B cell (primary cell): ENCODE measurements at regions not wholly inside any gene's neighbourhood (a gene's known extent, or its start where the extent isn't known, plus 50 kb on each side); places are given as distances from the start of the nearest gene placed in this dataset.

Source experiments
- ATAC-seq: fragments of 200-7000 bp; cut with Tn5 transposase; one replicate; pipeline ENCODE4 v1.10.0; 2021; ENCODE audit warnings: low read depth, mild to moderate bottlenecking, moderate number of reproducible peaks, moderate library complexity
- CTCF ChIA-PET: fragments of 350-600 bp; sonication (Branson Sonifier 250); formaldehyde crosslinking; loops from one replicate; lab custom pipeline; 2021; ENCODE audit warnings: antibody characterized with exemption, inconsistent platforms; lab: Charles Lee
- POLR2A ChIA-PET: fragments of 350-600 bp; sonication (Branson Sonifier 250); formaldehyde crosslinking; loops from one replicate; lab custom pipeline; 2021; ENCODE audit warnings: antibody characterized with exemption; lab: Charles Lee
- DNase-seq: peaks from one replicate; pipeline ENCODE4 v3.0.0; 2013
- H2AFZ ChIP-seq: 2 replicates; pipeline ENCODE4 v1.6.1; 2012; ENCODE audit warnings: mild to moderate bottlenecking, low read depth, low read length; ENCODE audit not compliant: insufficient read depth, poor library complexity, severe bottlenecking
- H3K27ac ChIP-seq, 2 donors: 1 replicate in 1 of 2; 2 replicates in 1 of 2; pipeline ENCODE4 v1.5.1; 2012 to 2013; ENCODE audit warnings: low read length in 2 of 2, mild to moderate bottlenecking in 2 of 2, moderate library complexity in 1 of 2
- H3K27me3 ChIP-seq, 4 experiments: fragments of 200-600 bp in 1 of 4; sonication (generic) in 1 of 4; replicated peaks in 1 of 4; 1 replicate in 2 of 4; 2 replicates in 2 of 4; pipeline versions ENCODE4 v1.6.1 to v1.7.0; 2013 to 2016; ENCODE audit warnings: low read length in 3 of 4, mild to moderate bottlenecking in 2 of 4, mixed read lengths in 1 of 4, moderate library complexity in 1 of 4; ENCODE audit not compliant: insufficient read depth in 4 of 4, control insufficient read depth in 3 of 4; ENCODE audit errors: control extremely low read depth in 1 of 4
- H3K36me3 ChIP-seq, 2 experiments: replicated peaks in 1 of 2; 1 replicate in 1 of 2; 2 replicates in 1 of 2; pipeline versions ENCODE4 v1.6.1 to v1.7.1; 2013; ENCODE audit warnings: low read length in 1 of 2; ENCODE audit not compliant: insufficient read depth in 2 of 2, control insufficient read depth in 1 of 2; ENCODE audit errors: control extremely low read depth in 1 of 2, extremely low read depth in 1 of 2
- H3K4me1 ChIP-seq, 2 donors: fragments of 200-600 bp in 1 of 2; sonication (generic) in 1 of 2; 1 replicate in 1 of 2; 2 replicates in 1 of 2; pipeline versions ENCODE4 v1.5.1 to v1.6.1; 2013 to 2017; ENCODE audit warnings: low read length in 2 of 2; ENCODE audit not compliant: control insufficient read depth in 2 of 2, insufficient read depth in 2 of 2
- H3K4me2 ChIP-seq: replicated peaks from 2 replicates; pipeline ENCODE3; 2012; ENCODE audit warnings: mild to moderate bottlenecking, low read depth, low read length; ENCODE audit not compliant: poor library complexity, severe bottlenecking
- H3K4me3 ChIP-seq, 5 experiments: fragments of 200-600 bp in 1 of 5; sonication (generic) in 1 of 5; 1 replicate in 3 of 5; 2 replicates in 2 of 5; pipeline versions ENCODE4 v1.5.1 to v1.7.0; 2011 to 2016; ENCODE audit warnings: low read length in 4 of 5, mild to moderate bottlenecking in 4 of 5, low read depth in 2 of 5, control low read depth in 1 of 5, moderate library complexity in 1 of 5; ENCODE audit not compliant: insufficient read depth in 1 of 5; ENCODE audit errors: control extremely low read depth in 1 of 5, extremely low read depth in 1 of 5
- H3K79me2 ChIP-seq: fragments of 200-600 bp; sonication (generic); one replicate; pipeline ENCODE4 v1.6.0; 2016; ENCODE audit warnings: low read length; ENCODE audit not compliant: control insufficient read depth, insufficient read depth
- H3K9ac ChIP-seq: fragments of 200-600 bp; sonication (generic); 2 replicates; pipeline ENCODE4 v1.6.1; 2017; ENCODE audit warnings: mild to moderate bottlenecking, low read length, moderate library complexity
- H3K9me3 ChIP-seq, 3 donors: one replicate each; pipeline versions ENCODE4 v1.6.1 to v1.7.1; 2013; ENCODE audit warnings: low read length in 2 of 3; ENCODE audit not compliant: control insufficient read depth in 2 of 3, insufficient read depth in 1 of 3; ENCODE audit errors: control extremely low read depth in 1 of 3
- H4K20me1 ChIP-seq: 2 replicates; pipeline ENCODE4 v1.6.0; 2012; ENCODE audit warnings: mild to moderate bottlenecking, low read length; ENCODE audit not compliant: insufficient read depth, control insufficient read depth, poor library complexity, severe bottlenecking
- H3K27ac Mint-ChIP-seq: one replicate; pipeline ENCODE4 v1.8.0; 2021; ENCODE audit warnings: mixed read lengths
- H3K27me3 Mint-ChIP-seq: one replicate; pipeline ENCODE4 v1.8.0; 2021; ENCODE audit warnings: mixed read lengths
- H3K4me1 Mint-ChIP-seq: one replicate; pipeline ENCODE4 v1.8.0; 2021; ENCODE audit warnings: mixed read lengths
- H3K4me3 Mint-ChIP-seq: one replicate; pipeline ENCODE4 v1.8.0; 2021; ENCODE audit warnings: mixed read lengths
- H3K9me3 Mint-ChIP-seq: one replicate; pipeline ENCODE4 v1.8.0; 2022; ENCODE audit warnings: mixed read lengths; ENCODE audit not compliant: insufficient read depth
- CTCF ChIP-seq: fragments of 200-600 bp; IDR thresholded peaks from one replicate; pipeline ENCODE4 v1.8.0; 2022; ENCODE audit warnings: antibody characterized with exemption, mild to moderate bottlenecking
- EZH2 ChIP-seq: IDR thresholded peaks from 2 replicates; pipeline ENCODE4 v1.6.1; 2012; ENCODE audit warnings: borderline replicate concordance, low read depth, mild to moderate bottlenecking, moderate library complexity, low read length; ENCODE audit not compliant: insufficient read depth, poor library complexity, severe bottlenecking
- WGBS: methylation state at CpG from one replicate; pipeline ENCODE4 v1.1.5; 2013; ENCODE audit warnings: missing lambda C conversion rate; ENCODE audit not compliant: insufficient coverage; 5-methylcytosine and 5-hydroxymethylcytosine counted together
- intact Hi-C: fragments of 100-400 bp; cut with micrococcal nuclease; formaldehyde crosslinking; loops from one replicate; pipeline ENCODE4 v1.10.0; 2022

GRCh38 chr4:138675685-138676084 is 339.9 kb upstream of the NOCT start:
- H3K27me3 Mint-ChIP-seq, result peaks cover 4% of the 10 kb centered on the region
- Histone ChIP-seq H4K20me1 (no peaks in the 10 kb centered on the region), H3K4me1 (no peaks in the 10 kb centered on the region), H3K79me2 (no peaks in the 10 kb centered on the region), H2AFZ (no peak overlapping the region), H3K27ac (no peak overlapping the region), H3K9ac (no peak overlapping the region), H3K36me3 (no peaks in the 10 kb centered on the region), H3K4me3 (no peak overlapping the region), H3K9me3 (no peaks in the 10 kb centered on the region), H3K27me3 (no peaks in the 10 kb centered on the region), H3K4me2 (no peak overlapping the region)
- POLR2A ChIA-PET, result no interaction called here
- no peaks in the 10 kb centered on the region for H3K4me1 Mint-ChIP-seq
- CTCF ChIA-PET, result no interaction called here
- WGBS, result 87% methylated on average over 5 of the region's 5 CpGs
- no peak overlapping the region for H3K27ac Mint-ChIP-seq
- no peak for DNase-seq
- TF ChIP-seq CTCF (no peak), EZH2 (no peak)
- no peaks in the 10 kb centered on the region for H3K9me3 Mint-ChIP-seq
- no peak for ATAC-seq
- intact Hi-C loops, result no loop called here
- no peak overlapping the region for H3K4me3 Mint-ChIP-seq

GRCh38 chr4:138674209-138674608 is 341.4 kb upstream of the NOCT start:
- no CpG with 5 or more reads among the region's 1 CpG for WGBS
- H3K4me3 Mint-ChIP-seq, result no peak overlapping the region
- Histone ChIP-seq H3K36me3 (no peaks in the 10 kb centered on the region), H3K4me3 (no peak overlapping the region), H2AFZ (no peak overlapping the region), H3K4me1 (no peaks in the 10 kb centered on the region), H3K9me3 (no peaks in the 10 kb centered on the region), H3K9ac (no peak overlapping the region), H4K20me1 (no peaks in the 10 kb centered on the region), H3K27ac (no peak overlapping the region), H3K27me3 (no peaks in the 10 kb centered on the region), H3K79me2 (no peaks in the 10 kb centered on the region), H3K4me2 (no peak overlapping the region)
- CTCF ChIA-PET, result no interaction called here
- no peaks in the 10 kb centered on the region for H3K4me1 Mint-ChIP-seq
- intact Hi-C loops, result no loop called here
- no peaks in the 10 kb centered on the region for H3K9me3 Mint-ChIP-seq
- H3K27ac Mint-ChIP-seq, result no peak overlapping the region
- H3K27me3 Mint-ChIP-seq, result peaks cover 4% of the 10 kb centered on the region
- POLR2A ChIA-PET, result no interaction called here
- ATAC-seq, result no peak
- no peak for DNase-seq
- TF ChIP-seq CTCF (no peak), EZH2 (no peak)
